H9 (cell line): ENCODE measurements at regions not wholly inside any gene's neighbourhood (a gene's known extent, or its start where the extent isn't known, plus 50 kb on each side); places are given as distances from the start of the nearest gene placed in this dataset.

Experiments
- DNase-seq: peaks from one replicate; pipeline ENCODE4 v3.0.0-alpha.2; 2017
- H2AFZ ChIP-seq: one replicate; pipeline ENCODE4 v1.6.1; 2013; ENCODE audit warnings: mild to moderate bottlenecking, low read length, control low read depth, moderate library complexity
- H2AK5ac ChIP-seq: 2 replicates; pipeline ENCODE4 v1.6.1; 2013; ENCODE audit warnings: low read length, control low read depth, mixed read lengths; ENCODE audit not compliant: insufficient read length
- H2BK120ac ChIP-seq: one replicate; pipeline ENCODE4 v1.6.1; 2013; ENCODE audit warnings: low read depth, mild to moderate bottlenecking, low read length, control low read depth, inconsistent platforms; ENCODE audit not compliant: poor library complexity, severe bottlenecking
- H2BK12ac ChIP-seq: 2 replicates; pipeline ENCODE4 v1.6.1; 2013; ENCODE audit warnings: low read length, control low read depth, mixed read lengths, low read depth; ENCODE audit not compliant: insufficient read length
- H2BK15ac ChIP-seq: 2 replicates; pipeline ENCODE4 v1.6.1; 2013; ENCODE audit warnings: low read depth, low read length, control low read depth
- H2BK20ac ChIP-seq: one replicate; pipeline ENCODE4 v1.6.1; 2013; ENCODE audit warnings: low read depth, mild to moderate bottlenecking, low read length, control low read depth, inconsistent platforms; ENCODE audit not compliant: poor library complexity, severe bottlenecking
- H2BK5ac ChIP-seq: 2 replicates; pipeline ENCODE4 v1.6.1; 2013; ENCODE audit warnings: low read length, control low read depth, mixed read lengths; ENCODE audit not compliant: insufficient read length
- H3K14ac ChIP-seq: 2 replicates; pipeline ENCODE4 v1.6.1; 2013; ENCODE audit warnings: low read length, control low read depth; ENCODE audit not compliant: insufficient read depth
- H3K18ac ChIP-seq: 2 replicates; pipeline ENCODE4 v1.6.1; 2013; ENCODE audit warnings: low read depth, mild to moderate bottlenecking, mixed read lengths, low read length, control low read depth; ENCODE audit not compliant: insufficient read length
- H3K23ac ChIP-seq: 2 replicates; pipeline ENCODE4 v1.6.1; 2013; ENCODE audit warnings: low read length, control low read depth, mixed read lengths, low read depth; ENCODE audit not compliant: insufficient read length
- H3K23me2 ChIP-seq: 2 replicates; pipeline ENCODE4 v1.6.1; 2013; ENCODE audit warnings: low read depth, mild to moderate bottlenecking, mixed read lengths, low read length, control low read depth; ENCODE audit not compliant: insufficient read length, poor library complexity, severe bottlenecking
- H3K27ac ChIP-seq: 2 replicates; pipeline ENCODE4 v1.5.1; 2013; ENCODE audit warnings: low read length, control low read depth, mixed read lengths, low read depth; ENCODE audit not compliant: insufficient read length
- H3K27me3 ChIP-seq: 2 replicates; pipeline ENCODE4 v1.6.1; 2013; ENCODE audit warnings: low read length, control low read depth, inconsistent platforms; ENCODE audit not compliant: insufficient read depth
- H3K4ac ChIP-seq: 2 replicates; pipeline ENCODE4 v1.6.1; 2013; ENCODE audit warnings: low read depth, mild to moderate bottlenecking, control low read depth, inconsistent platforms, low read length, moderate library complexity
- H3K4me1 ChIP-seq: 2 replicates; pipeline ENCODE4 v1.6.1; 2013; ENCODE audit warnings: low read length, control low read depth, inconsistent platforms; ENCODE audit not compliant: insufficient read depth
- H3K4me2 ChIP-seq: 2 replicates; pipeline ENCODE4 v1.6.1; 2013; ENCODE audit warnings: low read length, control low read depth, mixed read lengths; ENCODE audit not compliant: insufficient read length, insufficient read depth
- H3K56ac ChIP-seq: 2 replicates; pipeline ENCODE4 v1.6.1; 2013; ENCODE audit warnings: low read depth, mild to moderate bottlenecking, mixed read lengths, low read length, control low read depth; ENCODE audit not compliant: insufficient read length
- H3K79me1 ChIP-seq: 2 replicates; pipeline ENCODE4 v1.6.1; 2013; ENCODE audit warnings: low read depth, mild to moderate bottlenecking, moderate library complexity, low read length, control low read depth, inconsistent platforms; ENCODE audit not compliant: insufficient read depth, poor library complexity, severe bottlenecking
- H3K79me2 ChIP-seq: 2 replicates; pipeline ENCODE4 v1.6.1; 2013; ENCODE audit warnings: low read length, control low read depth, inconsistent platforms; ENCODE audit not compliant: insufficient read depth
- H3K9ac ChIP-seq: 2 replicates; pipeline ENCODE4 v1.6.1; 2013; ENCODE audit warnings: low read length, control low read depth, mixed read lengths; ENCODE audit not compliant: insufficient read length; ENCODE audit errors: extremely low read depth
- H3K9me3 ChIP-seq: one replicate; pipeline ENCODE4 v1.6.1; 2013; ENCODE audit warnings: low read depth, low read length, inconsistent platforms; ENCODE audit not compliant: control insufficient read depth
- H3T11ph ChIP-seq: one replicate; pipeline ENCODE4 v1.6.1; 2013; ENCODE audit warnings: mild to moderate bottlenecking, low read length, control low read depth, inconsistent platforms
- H4K20me1 ChIP-seq: one replicate; pipeline ENCODE4 v1.6.1; 2013; ENCODE audit not compliant: control insufficient read depth, insufficient read length, insufficient read depth
- H4K5ac ChIP-seq: 2 replicates; pipeline ENCODE4 v1.6.1; 2013; ENCODE audit warnings: low read depth, mild to moderate bottlenecking, mixed read lengths, low read length, control low read depth; ENCODE audit not compliant: insufficient read length
- H4K8ac ChIP-seq: replicated peaks from 2 replicates; pipeline ENCODE4 v1.6.1; 2013; ENCODE audit warnings: low read length, control low read depth, mixed read lengths, low read depth; ENCODE audit not compliant: insufficient read length
- H4K91ac ChIP-seq: 2 replicates; pipeline ENCODE4 v1.6.1; 2013; ENCODE audit warnings: low read depth, mild to moderate bottlenecking, moderate library complexity, mixed read lengths, low read length, control low read depth; ENCODE audit not compliant: insufficient read length
- H3K27ac Mint-ChIP-seq, 3 experiments: 2 replicates in 2 of 3; 3 replicates in 1 of 3; pipeline ENCODE4 v1.8.0; 2020 to 2021; ENCODE audit warnings: mixed read lengths in 3 of 3, mild to moderate bottlenecking in 1 of 3, moderate library complexity in 1 of 3
- H3K27me3 Mint-ChIP-seq: 2 replicates; pipeline ENCODE4 v1.8.0; 2021; ENCODE audit warnings: low read depth, mild to moderate bottlenecking, moderate library complexity, mixed read lengths
- H3K36me3 Mint-ChIP-seq, 3 experiments: 2 replicates in 2 of 3; 3 replicates in 1 of 3; pipeline ENCODE4 v1.8.0; 2020 to 2021; ENCODE audit warnings: low read depth in 3 of 3, mixed read lengths in 3 of 3; ENCODE audit not compliant: insufficient read depth in 1 of 3
- H3K4me1 Mint-ChIP-seq, 2 experiments: 2 replicates each; pipeline ENCODE4 v1.8.0; 2020; ENCODE audit warnings: mixed read lengths in 2 of 2
- H3K4me3 Mint-ChIP-seq, 2 experiments: 2 replicates in 1 of 2; 3 replicates in 1 of 2; pipeline ENCODE4 v1.8.0; 2020 to 2021; ENCODE audit warnings: mild to moderate bottlenecking in 2 of 2, mixed read lengths in 2 of 2, moderate library complexity in 1 of 2
- H3K9me3 Mint-ChIP-seq, 2 experiments: 2 replicates in 1 of 2; 3 replicates in 1 of 2; pipeline ENCODE4 v1.8.0; 2020; ENCODE audit warnings: mild to moderate bottlenecking in 2 of 2, mixed read lengths in 2 of 2, moderate library complexity in 1 of 2
- CTCF ChIP-seq: fragments of 200-600 bp; sonication (generic); conservative IDR thresholded peaks from 3 replicates; pipeline ENCODE4 v1.8.0; 2021; ENCODE audit warnings: antibody characterized with exemption, mild to moderate bottlenecking
- WGBS: extraction: QIAGEN DNeasy Blood & Tissue Kit; methylation state at CpG from one replicate; pipeline ENCODE4 v1.1.7; 2013; ENCODE audit warnings: missing lambda C conversion rate, low lambda C conversion rate, mixed read lengths; ENCODE audit not compliant: insufficient read length; ENCODE audit errors: extremely low coverage; 5-methylcytosine and 5-hydroxymethylcytosine counted together

GRCh38 chr5:87155106-87155505 is 112.6 kb upstream of the RASA1 start:
- H2AFZ ChIP-seq: no peak overlapping the region
- no peak overlapping the region for H3K27ac Mint-ChIP-seq

More at GRCh38 chr5:87155106-87155505, 112.6 kb upstream of the RASA1 start:
- Histone ChIP-seq H3K14ac (no peak overlapping the region), H2BK12ac (no peak overlapping the region), H2BK15ac (no peak overlapping the region), H2AK5ac (no peak overlapping the region), H3K56ac (no peak overlapping the region), H2BK5ac (no peak overlapping the region), H4K5ac (no peak overlapping the region), H3K9ac (no peak overlapping the region), H3K27me3 (no peaks in the 10 kb centered on the region), H3K79me1 (no peaks in the 10 kb centered on the region), H3K27ac (no peak overlapping the region), H2BK120ac (no peak overlapping the region), H4K8ac (no peak overlapping the region), H3K23me2 (no peaks in the 10 kb centered on the region), H3K4ac (no peak overlapping the region), H3K4me2 (no peak overlapping the region), H3K79me2 (no peaks in the 10 kb centered on the region), H3K9me3 (no peaks in the 10 kb centered on the region), H4K91ac (no peak overlapping the region), H3K4me1 (no peaks in the 10 kb centered on the region), H3K18ac (no peak overlapping the region), H3T11ph (no peak overlapping the region), H4K20me1 (no peaks in the 10 kb centered on the region), H2BK20ac (no peak overlapping the region), H3K23ac (no peak overlapping the region)
- H3K27me3 Mint-ChIP-seq: no peaks in the 10 kb centered on the region
- no peaks in the 10 kb centered on the region; a peak in 1 of 4 replicates for H3K4me1 Mint-ChIP-seq
- no CpG with 5 or more reads among the region's 4 CpGs for WGBS
- no peaks in the 10 kb centered on the region for H3K9me3 Mint-ChIP-seq
- no peaks in the 10 kb centered on the region for H3K36me3 Mint-ChIP-seq
- H3K4me3 Mint-ChIP-seq: no peak overlapping the region
- no peak for TF ChIP-seq CTCF
- no peak for DNase-seq
